ENCODE measurements at regions not wholly inside any gene's neighbourhood (a gene's known extent, or its start where the extent isn't known, plus 50 kb on each side); places are given as distances from the start of the nearest gene placed in this dataset.

GRCh38 chr7:54338319-54338718, 203.9 kb upstream of the VSTM2A start:
- TF ChIP-seq, protein P1, sequence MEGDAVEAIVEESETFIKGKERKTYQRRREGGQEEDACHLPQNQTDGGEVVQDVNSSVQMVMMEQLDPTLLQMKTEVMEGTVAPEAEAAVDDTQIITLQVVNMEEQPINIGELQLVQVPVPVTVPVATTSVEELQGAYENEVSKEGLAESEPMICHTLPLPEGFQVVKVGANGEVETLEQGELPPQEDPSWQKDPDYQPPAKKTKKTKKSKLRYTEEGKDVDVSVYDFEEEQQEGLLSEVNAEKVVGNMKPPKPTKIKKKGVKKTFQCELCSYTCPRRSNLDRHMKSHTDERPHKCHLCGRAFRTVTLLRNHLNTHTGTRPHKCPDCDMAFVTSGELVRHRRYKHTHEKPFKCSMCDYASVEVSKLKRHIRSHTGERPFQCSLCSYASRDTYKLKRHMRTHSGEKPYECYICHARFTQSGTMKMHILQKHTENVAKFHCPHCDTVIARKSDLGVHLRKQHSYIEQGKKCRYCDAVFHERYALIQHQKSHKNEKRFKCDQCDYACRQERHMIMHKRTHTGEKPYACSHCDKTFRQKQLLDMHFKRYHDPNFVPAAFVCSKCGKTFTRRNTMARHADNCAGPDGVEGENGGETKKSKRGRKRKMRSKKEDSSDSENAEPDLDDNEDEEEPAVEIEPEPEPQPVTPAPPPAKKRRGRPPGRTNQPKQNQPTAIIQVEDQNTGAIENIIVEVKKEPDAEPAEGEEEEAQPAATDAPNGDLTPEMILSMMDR (conservative IDR thresholded peaks at IDR 0.05), result no peak
- TF ChIP-seq EZH2 (IDR thresholded peaks at IDR 0.05; ENCODE audit: low read depth), result no peak
